Ecto neural progenitor cell (in vitro differentiated cells): ENCODE measurements at regions not wholly inside any gene's neighbourhood (a gene's known extent, or its start where the extent isn't known, plus 50 kb on each side); places are given as distances from the start of the nearest gene placed in this dataset.

Experiments
- DNase-seq: peaks from one replicate; pipeline ENCODE4 v3.0.0-alpha.2; 2018; ENCODE audit warnings: low spot score

DNA sequence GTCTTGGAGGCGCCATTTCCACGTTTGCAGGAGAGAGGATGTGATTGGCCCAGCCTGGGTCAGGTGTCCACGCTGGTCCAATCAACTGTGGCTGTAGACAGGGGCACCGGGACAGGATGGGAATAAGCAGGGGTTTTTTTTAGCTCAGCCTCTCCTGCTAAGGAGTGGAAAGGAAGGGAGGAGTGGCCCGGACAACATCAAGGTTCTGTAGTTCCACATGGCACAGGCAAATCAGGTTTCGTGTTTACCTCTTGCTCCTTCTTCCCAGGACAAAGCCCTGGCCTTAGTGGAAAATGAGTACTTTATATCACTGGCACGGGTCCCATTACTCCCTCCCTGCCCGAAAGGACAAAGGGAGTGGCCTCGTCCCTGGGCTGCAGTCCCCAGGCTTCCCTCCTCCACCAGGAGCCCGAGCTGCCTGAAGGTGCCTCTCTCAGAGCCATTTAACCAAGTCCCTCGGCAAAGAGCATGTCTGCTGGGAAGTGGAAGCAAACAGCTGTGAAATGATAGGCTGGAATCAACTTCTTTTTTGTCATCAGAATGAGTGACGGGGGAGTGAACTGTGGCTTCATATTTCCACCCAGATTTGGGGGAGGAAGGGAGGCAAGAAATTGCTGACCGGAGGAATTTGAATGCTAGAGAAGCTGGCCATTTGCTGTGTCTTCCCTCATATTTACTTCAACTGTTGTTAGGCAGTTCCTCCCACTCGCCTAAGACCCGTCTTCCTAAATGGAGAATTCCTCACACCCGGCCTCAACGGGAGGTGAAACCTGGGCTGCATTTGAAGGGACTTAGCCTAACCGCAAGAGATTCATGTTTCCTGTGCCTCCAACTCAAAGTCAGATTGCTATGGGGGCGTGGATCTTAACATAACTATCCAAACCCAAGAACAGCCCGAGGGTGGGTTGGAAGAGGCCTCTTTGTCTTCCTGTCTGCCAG is 84.9 kb upstream of the SLC44A3 start:
- DNase-seq: no peak

DNA sequence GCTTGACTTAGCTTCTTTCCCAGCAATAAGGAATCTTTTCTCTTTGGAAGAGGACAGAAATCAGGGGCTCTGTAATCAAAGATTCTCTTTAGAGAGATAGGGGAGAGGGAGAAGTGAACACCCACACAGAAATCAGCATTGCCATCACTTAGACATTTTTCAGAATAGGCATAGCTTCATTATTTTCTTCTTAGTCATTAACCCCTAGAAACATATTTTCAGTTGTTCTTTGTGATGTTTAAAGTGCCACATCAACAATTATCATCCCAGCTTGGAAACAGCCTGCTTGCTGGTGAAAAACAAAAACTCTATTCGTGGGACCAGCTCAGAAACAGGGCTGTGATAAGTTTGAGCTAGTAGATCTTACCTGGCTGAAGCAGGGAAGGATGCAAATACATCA is 88.3 kb upstream of the SLC44A3 start:
- no peak for DNase-seq

DNA sequence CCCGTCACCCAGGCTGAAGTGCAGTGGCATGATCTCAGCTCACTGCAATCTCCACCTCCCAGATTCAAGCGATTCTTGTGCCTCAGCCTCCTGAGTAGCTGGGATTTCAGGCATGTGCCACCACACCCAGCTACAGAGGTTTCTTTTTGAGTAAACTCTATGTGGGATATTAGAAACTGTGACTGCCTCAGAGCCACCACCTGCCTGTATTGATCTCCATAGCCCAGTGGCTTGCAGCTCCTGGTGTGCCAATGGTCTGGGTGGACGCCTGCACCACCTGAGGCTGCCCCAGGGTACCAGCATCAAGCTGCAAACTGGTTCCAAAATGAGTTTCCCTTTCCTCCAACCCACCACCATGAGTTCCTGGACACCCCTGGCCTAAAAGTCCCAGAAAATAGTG is 89.7 kb upstream of the SLC44A3 start:
- DNase-seq: no peak

DNA sequence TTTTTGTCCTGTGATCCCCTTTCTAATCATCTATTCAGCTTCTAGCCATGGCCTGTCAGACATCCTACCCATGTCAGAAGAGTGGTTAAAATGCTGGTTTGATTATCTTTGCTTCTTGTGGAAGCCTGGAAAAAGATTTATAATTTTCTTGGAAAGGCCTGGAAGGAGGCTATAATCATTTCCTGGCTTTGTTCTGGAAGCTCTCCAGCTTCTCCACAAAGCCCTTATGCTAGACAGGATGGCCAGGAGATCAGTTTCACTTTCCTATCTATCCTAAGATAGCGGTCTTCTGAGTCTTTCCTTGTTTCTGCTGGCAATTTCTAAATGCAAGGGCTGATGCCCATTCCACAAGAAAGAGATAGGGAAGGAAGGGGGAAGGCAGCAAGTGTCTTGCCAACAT is 90.9 kb upstream of the SLC44A3 start:
- no peak for DNase-seq

DNA sequence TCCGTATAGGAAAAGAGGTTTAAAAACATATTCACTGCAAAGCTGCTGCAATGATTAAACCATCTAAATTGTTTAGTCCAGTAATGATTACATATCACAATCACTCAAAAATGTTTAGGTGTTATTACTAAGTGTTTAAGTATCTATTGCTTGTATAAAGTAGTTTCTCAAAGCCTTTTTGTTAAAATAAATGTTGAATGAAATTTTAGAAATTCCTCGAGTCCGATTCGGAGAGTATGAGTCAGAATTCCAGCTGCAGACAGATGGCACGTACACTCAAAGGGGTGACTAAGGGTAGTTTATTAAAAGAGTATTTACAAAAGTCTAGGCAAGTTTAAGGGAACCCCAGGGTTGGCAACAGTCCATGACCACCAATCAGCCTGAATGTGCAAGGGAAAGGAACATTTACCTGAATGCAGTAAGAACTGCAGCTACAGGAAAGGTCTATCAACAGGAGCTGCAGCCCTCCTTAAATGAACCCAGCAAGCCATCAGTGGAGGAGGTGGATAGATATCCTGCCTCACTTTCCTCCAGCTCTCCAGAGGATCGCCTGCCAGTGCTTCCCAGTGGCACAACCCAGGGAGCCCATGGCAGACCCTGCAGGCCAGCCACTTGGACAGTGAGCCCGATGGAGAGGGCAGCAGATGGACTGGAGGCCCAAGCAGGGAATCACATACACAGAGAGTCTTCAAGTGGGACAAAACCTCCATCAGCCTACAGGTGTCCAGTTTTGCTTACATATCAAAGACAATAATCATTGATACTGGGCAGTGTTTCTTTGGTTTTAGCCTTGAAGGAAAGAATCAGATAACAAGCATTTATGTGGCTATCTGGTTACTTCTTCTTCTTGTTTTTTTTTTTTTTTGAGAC is 92.1 kb upstream of the SLC44A3 start:
- no peak for DNase-seq

GRCh38 chr1:94726981-94727685 is 93.0 kb upstream of the SLC44A3 start:
- DNase-seq: no peak

DNA sequence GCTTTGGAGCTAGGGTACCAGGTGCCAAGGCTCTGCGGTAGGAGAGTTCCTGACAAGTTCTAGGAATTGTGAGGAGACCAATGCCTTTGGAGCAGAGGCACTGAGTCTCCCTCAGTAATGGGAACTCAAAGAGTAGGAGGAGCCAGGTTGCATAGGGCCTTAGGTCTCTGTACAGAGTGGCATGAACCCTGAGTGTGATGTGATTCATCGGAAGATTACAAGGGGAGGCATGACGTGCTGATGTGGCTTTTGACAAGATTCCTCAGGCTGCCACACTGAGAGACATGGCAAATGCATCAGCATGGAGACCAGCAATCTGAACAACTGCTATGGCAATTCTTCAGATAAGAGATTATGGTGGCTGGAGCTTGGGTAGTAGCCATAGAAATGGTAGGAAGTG is 94.6 kb upstream of the SLC44A3 start:
- no peak for DNase-seq

DNA sequence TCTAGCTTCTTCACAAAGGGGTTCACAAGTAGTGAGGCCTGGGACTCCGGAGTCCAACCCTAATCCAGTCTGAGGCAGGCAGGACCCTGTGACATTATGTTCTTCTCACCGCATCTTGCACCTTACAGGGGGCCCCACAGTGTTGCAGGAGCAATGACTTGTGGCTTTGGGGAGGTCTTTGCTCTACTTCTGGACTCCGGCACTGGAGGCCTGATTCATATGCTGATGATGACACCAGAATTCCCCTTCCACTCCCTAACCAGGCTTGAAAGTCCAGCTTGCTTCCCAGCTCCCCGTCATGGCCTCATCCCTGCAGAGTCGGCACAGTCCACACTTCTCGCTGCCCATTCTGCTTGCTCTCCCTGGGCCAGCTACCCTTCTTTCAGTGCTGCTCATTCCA is 96.3 kb upstream of the SLC44A3 start:
- DNase-seq: no peak

DNA sequence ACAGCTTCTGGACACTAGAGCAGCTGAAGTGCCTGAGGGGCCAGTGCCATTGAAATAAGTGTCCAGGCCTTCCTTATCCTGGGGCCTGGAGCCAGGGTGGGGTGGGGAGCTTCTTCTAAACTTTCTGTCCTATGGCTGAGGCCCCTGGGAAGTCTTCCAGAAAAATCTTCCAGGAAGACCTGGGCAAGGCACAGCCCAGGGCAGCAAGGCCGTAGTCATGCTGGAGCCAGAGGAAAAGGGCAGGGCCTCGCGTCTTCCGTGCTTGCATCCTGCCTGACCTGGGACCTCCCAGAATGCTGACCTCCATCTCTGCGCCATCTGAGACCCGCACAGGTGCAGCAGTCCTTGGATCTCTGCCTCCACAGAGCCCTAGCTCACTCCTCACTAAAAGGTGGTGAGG is 96.7 kb upstream of the SLC44A3 start:
- DNase-seq: no peak

DNA sequence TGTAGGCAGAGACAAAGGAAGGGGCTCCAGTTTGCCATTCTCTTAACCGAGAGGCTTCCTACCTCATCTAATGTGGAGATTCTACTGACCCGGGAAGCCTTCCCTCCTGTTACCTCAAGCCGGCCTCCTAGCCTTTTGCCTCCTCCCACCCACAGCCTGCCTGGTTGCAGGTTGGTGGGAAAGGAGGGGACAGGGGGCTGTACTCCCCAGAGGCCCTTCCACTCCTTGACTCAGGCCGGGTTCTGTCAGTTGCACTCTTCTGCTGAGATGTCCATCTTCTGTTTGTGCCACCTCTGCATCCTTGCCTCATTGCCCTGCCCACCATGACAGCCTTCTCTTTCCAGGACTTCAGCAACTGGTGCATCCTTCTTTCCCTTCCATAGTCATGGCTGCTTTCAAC is 98.0 kb upstream of the SLC44A3 start:
- DNase-seq: no peak

DNA sequence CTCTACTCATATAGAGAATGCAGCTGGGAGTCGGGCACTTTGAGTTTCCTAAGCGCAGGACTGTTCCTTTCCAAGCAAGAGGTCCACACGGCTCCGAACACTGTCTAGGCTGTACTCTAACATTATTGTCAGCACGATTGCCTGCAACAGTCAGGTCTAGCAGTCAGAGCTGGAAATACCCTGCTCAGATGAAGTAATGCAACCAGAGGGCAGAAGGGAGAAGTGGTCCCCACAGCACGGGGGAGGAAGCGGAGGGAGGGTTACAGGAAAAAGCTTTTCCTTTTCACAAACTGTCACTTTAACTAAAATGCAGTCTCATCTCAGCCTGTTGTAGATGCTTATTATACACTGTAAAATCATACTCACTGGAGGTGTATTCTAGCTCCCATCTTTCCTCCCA is 98.9 kb upstream of the SLC44A3 start:
- no peak for DNase-seq

GRCh38 chr1:94719926-94720793 is 100.0 kb upstream of the SLC44A3 start:
- DNase-seq: no peak

GRCh38 chr1:94716965-94717364 is 103.2 kb upstream of the SLC44A3 start:
- DNase-seq: no peak

- no peak for DNase-seq
These were observed 104.8 kb upstream of the SLC44A3 start for GRCh38 chr1:94715321-94715720.

- no peak for DNase-seq
These were observed 105.6 kb upstream of the SLC44A3 start for GRCh38 chr1:94714552-94714951.

DNA sequence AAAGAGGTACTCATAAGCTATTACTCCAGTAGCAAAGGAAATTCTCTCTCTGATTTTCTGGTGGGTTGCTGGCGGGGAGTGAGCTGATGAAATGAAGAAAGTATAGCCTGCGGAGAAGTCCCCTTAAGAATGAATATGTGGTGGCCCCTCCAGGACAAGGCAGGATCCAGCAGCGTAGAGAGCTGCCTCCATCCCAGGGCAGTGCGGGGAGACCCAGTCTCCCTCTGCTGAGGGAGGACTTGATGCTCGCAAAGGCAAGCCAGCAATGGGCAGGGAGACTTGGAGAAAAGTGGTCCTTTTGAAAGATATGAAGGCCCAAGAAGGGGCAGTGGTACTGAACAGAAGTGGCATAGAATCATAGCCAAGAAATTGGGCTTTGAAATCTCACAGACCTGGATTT is 106.0 kb upstream of the SLC44A3 start:
- no peak for DNase-seq

DNA sequence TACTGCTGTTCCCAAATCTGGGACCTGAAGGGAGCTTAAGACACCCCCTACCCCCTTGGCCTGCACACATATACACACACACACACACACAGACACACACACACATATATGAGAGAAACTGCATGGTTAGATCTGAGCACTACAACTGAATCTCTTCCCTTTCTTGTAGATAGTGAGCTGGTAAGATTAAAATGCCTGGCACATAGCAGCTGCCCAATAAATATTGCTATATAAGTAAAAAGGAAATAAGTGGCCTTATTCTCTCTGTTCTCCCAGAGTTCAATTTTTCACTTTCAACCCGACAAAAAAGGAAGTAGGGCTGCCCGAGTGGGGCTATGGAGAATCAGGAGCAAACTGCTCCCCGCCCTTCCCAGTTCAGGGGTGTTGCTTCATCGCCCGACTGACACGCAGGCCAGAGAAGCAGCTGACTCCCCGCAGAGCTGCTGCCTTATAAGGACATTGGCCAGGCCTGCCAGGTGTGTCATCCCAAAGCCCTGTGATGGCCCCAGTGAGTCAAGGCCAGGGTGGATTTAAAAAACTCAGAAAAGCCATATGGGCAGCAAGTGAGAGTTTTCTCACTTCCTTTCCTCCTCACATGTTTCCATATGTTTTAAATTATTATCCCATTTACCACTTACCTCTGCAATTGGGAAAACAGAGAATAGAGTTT is 106.5 kb upstream of the SLC44A3 start:
- DNase-seq: no peak

DNA sequence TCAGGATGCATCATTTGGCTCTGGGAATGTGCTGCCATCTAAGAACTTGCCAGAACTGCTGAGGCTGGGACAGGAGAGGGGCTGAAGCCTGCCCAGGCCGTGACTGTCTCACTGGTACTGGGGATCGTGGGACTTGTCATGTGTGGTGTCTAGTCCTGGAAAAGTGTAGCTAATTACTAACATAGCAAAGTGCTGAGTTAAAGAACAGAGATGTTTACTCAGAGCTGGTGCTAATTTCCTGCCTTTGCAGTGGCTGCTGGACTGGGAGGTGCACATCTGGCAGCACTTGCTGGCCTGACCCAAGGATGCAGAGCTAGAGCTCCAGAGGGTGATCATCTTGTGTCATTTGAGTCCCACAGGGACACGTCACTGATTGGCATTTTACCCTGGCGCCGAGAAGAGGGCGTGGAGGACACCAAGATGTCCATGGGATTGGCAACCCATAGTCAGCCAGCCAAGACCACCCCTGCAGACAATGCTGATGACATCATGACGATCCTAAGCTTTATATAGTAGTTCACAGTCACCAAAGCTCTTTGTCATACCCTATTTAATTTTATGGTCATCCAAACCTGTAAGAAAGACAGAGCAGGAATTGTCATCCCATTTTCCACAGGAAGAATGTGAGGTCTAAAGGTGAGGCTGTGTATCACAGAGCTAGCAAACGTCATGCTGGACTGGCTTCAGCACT is 110.1 kb upstream of the SLC44A3 start:
- DNase-seq: no peak

GRCh38 chr1:94708811-94709210 is 111.3 kb upstream of the SLC44A3 start:
- no peak for DNase-seq

DNA sequence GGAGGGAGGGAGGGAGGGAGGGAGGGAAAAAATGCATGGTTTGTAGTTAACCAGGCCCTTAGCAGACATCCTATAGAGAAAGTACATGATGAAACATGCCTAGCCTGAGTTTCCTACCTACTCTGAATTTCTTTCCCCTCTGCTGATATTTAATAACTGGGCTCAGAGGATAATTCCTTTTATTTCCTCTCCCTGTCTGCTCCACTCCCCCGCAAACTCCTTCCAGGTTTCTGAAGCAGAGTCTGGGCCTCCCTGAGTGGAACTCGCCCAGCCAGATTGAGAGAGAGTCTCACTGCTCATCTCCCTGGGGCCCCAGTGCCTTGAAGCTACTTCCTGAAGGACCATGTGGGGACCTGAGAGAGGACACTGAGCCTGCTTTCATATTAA is 111.9 kb upstream of the SLC44A3 start:
- DNase-seq: no peak
